PC-9 (cell line): ENCODE measurements at regions not wholly inside any gene's neighbourhood (a gene's known extent, or its start where the extent isn't known, plus 50 kb on each side); places are given as distances from the start of the nearest gene placed in this dataset.

Experiments used
- BruUV-seq: library from RNA; stranded (reverse); fragments of 400-500 nt; replicated peaks from 2 replicates; lab custom pipeline; 2021; lab: Mats Ljungman, UMichigan
- CTCF ChIA-PET: fragments of 300-600 bp; sonication (Branson Sonifier 250); formaldehyde crosslinking; loops from one replicate; lab custom pipeline; 2022; ENCODE audit warnings: antibody characterized with exemption; lab: Charles Lee
- POLR2A ChIA-PET: fragments of 300-600 bp; sonication (Branson Sonifier 250); formaldehyde crosslinking; loops from one replicate; lab custom pipeline; 2022; ENCODE audit warnings: antibody characterized with exemption; ENCODE audit not compliant: unreplicated experiment; lab: Charles Lee
- DNase-seq, 2 experiments: peaks; one replicate each; pipeline versions ENCODE4 v3.0.0 to v3.0.0-alpha.2; 2015 to 2022; ENCODE audit warnings: mixed read lengths in 1 of 2
- H2AFZ ChIP-seq: fragments of 200-600 bp; sonication (generic); 2 replicates; pipeline ENCODE4 v1.8.1; 2017; ENCODE audit warnings: antibody characterized with exemption
- H3F3A ChIP-seq: fragments of 200-600 bp; sonication (generic); 2 replicates; pipeline ENCODE4 v1.8.1; 2017; ENCODE audit warnings: antibody characterized with exemption, mild to moderate bottlenecking, low read depth; ENCODE audit not compliant: insufficient read depth
- H3K27ac ChIP-seq: fragments of 200-600 bp; sonication (generic); 2 replicates; pipeline ENCODE4 v1.6.1; 2016; ENCODE audit warnings: mixed run types
- H3K27me3 ChIP-seq: fragments of 200-600 bp; sonication (generic); 2 replicates; pipeline ENCODE4 v1.6.1; 2016; ENCODE audit warnings: low read depth, mixed run types; ENCODE audit not compliant: insufficient read depth
- H3K36me3 ChIP-seq: fragments of 200-600 bp; sonication (generic); 2 replicates; pipeline ENCODE4 v1.6.1; 2016; ENCODE audit warnings: low read depth, mixed run types
- H3K4me1 ChIP-seq: fragments of 200-600 bp; sonication (generic); replicated peaks from 2 replicates; pipeline ENCODE4 v1.6.1; 2016; ENCODE audit warnings: mixed run types; ENCODE audit not compliant: insufficient read depth
- H3K4me2 ChIP-seq: fragments of 200-600 bp; sonication (generic); 2 replicates; pipeline ENCODE4 v1.6.1; 2017; ENCODE audit warnings: mixed run types
- H3K4me3 ChIP-seq: fragments of 200-600 bp; sonication (generic); 2 replicates; pipeline ENCODE4 v1.6.1; 2016; ENCODE audit warnings: mixed run types
- H3K79me2 ChIP-seq: fragments of 200-600 bp; sonication (generic); 2 replicates; pipeline ENCODE4 v1.6.1; 2017; ENCODE audit warnings: low read depth, mixed run types
- H3K9me2 ChIP-seq: fragments of 200-600 bp; sonication (generic); 2 replicates; pipeline ENCODE4 v1.8.1; 2017; ENCODE audit warnings: mild to moderate bottlenecking; ENCODE audit not compliant: insufficient read depth
- H3K9me3 ChIP-seq: fragments of 200-600 bp; sonication (generic); 2 replicates; pipeline ENCODE4 v1.8.1; 2016; ENCODE audit warnings: low read depth; ENCODE audit not compliant: insufficient read depth
- H4K20me1 ChIP-seq: fragments of 200-600 bp; sonication (generic); 2 replicates; pipeline ENCODE4 v1.8.1; 2017; ENCODE audit not compliant: insufficient read depth
- EZH2 ChIP-seq: fragments of 200-600 bp; sonication (generic); IDR thresholded peaks from 2 replicates; pipeline ENCODE4 v1.8.0; 2017; ENCODE audit warnings: antibody characterized with exemption, low read depth
- intact Hi-C: fragments of 100-400 bp; cut with micrococcal nuclease; formaldehyde crosslinking; loops from one replicate; pipeline ENCODE4 v1.10.0; 2022; ENCODE audit not compliant: unreplicated experiment
- TF ChIP-seq, protein P1 (sequence below): fragments of 200-600 bp; sonication (generic); conservative IDR thresholded peaks from 2 replicates; pipeline ENCODE4 v1.6.1; 2017; ENCODE audit warnings: mixed run types, antibody characterized with exemption, mild to moderate bottlenecking, moderate library complexity

DNA sequence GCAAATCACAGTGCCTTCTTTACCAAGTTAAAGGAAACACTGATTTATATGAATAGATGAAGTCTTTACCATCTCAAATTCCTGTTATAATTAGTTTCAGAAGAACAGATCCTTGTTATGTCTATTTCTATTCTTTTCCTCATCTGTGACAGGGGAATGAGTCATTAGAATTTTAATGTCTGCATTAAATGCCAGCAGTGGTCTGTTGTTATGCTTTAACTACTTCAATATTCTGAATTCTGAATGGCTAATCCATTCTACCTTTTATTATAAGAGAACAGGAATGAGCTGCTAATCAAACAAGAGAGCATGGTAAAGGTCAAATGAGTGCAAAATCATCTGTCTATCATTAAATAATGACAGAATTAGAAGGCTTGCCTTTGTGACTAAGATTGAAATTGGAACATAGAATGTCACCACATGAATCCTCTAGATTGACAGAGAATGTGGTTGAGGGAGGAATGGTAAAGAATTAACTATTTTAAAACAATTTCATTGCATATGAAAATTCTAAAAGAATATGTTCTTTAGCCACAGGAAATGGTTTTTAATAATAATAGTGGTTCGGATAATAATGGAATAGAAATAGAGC is 935.5 kb downstream of the ADGRL3 start:
- no peaks in the 10 kb centered on the region for H3K4me1 ChIP-seq
- no peak overlapping the region for H3K4me3 ChIP-seq
- ChIA-PET POLR2A (no interaction called here), CTCF (no interaction called here)
- H3K27me3 ChIP-seq: no peaks in the 10 kb centered on the region
- no peak overlapping the region for H3K4me2 ChIP-seq
- H2AFZ ChIP-seq: no peak overlapping the region
- intact Hi-C loops: no loop called here
- no peak for TF ChIP-seq EZH2
- TF ChIP-seq, protein P1, sequence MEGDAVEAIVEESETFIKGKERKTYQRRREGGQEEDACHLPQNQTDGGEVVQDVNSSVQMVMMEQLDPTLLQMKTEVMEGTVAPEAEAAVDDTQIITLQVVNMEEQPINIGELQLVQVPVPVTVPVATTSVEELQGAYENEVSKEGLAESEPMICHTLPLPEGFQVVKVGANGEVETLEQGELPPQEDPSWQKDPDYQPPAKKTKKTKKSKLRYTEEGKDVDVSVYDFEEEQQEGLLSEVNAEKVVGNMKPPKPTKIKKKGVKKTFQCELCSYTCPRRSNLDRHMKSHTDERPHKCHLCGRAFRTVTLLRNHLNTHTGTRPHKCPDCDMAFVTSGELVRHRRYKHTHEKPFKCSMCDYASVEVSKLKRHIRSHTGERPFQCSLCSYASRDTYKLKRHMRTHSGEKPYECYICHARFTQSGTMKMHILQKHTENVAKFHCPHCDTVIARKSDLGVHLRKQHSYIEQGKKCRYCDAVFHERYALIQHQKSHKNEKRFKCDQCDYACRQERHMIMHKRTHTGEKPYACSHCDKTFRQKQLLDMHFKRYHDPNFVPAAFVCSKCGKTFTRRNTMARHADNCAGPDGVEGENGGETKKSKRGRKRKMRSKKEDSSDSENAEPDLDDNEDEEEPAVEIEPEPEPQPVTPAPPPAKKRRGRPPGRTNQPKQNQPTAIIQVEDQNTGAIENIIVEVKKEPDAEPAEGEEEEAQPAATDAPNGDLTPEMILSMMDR: no peak
- no peaks in the 10 kb centered on the region for H3K79me2 ChIP-seq
- H3K9me2 ChIP-seq: no peaks in the 10 kb centered on the region
- no peak for DNase-seq
- H3K36me3 ChIP-seq: no peaks in the 10 kb centered on the region
- H4K20me1 ChIP-seq: no peaks in the 10 kb centered on the region
- H3F3A ChIP-seq: no peaks in the 10 kb centered on the region
- H3K9me3 ChIP-seq: no peaks in the 10 kb centered on the region
- BruUV-seq: no TSS peak
- H3K27ac ChIP-seq: no peak overlapping the region

DNA sequence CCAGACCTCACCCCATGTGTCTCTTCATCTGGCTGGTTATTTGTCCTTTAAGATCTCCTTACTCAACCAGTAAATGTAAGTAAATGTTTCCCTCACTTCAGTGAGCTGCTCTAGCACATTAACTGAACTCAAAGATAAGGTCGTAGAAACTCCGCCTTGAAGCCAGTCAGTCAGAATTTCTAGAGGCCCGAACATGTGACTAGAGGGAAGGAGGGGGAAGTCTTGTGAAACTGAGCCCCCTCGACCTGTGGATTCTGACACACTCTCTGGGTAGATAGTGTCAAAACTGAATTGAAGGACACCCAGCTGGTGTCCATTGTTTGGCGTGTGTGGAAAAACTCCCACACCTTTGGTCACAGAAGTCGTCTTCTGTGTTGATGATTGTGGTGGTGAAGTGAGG is 933.9 kb downstream of the ADGRL3 start:
- no TSS peak for BruUV-seq
- Histone ChIP-seq H4K20me1 (no peaks in the 10 kb centered on the region), H3K4me2 (no peak overlapping the region), H3K79me2 (no peaks in the 10 kb centered on the region), H3F3A (no peaks in the 10 kb centered on the region), H3K9me2 (no peaks in the 10 kb centered on the region), H3K9me3 (no peaks in the 10 kb centered on the region), H2AFZ (no peak overlapping the region), H3K4me3 (no peak overlapping the region), H3K27me3 (no peaks in the 10 kb centered on the region), H3K27ac (no peak overlapping the region), H3K4me1 (no peaks in the 10 kb centered on the region), H3K36me3 (no peaks in the 10 kb centered on the region)
- no peak for DNase-seq
- intact Hi-C loops: no loop called here
- POLR2A ChIA-PET: no interaction called here
- TF ChIP-seq EZH2: no peak
- TF ChIP-seq, protein P1: no peak
- CTCF ChIA-PET: no interaction called here

DNA sequence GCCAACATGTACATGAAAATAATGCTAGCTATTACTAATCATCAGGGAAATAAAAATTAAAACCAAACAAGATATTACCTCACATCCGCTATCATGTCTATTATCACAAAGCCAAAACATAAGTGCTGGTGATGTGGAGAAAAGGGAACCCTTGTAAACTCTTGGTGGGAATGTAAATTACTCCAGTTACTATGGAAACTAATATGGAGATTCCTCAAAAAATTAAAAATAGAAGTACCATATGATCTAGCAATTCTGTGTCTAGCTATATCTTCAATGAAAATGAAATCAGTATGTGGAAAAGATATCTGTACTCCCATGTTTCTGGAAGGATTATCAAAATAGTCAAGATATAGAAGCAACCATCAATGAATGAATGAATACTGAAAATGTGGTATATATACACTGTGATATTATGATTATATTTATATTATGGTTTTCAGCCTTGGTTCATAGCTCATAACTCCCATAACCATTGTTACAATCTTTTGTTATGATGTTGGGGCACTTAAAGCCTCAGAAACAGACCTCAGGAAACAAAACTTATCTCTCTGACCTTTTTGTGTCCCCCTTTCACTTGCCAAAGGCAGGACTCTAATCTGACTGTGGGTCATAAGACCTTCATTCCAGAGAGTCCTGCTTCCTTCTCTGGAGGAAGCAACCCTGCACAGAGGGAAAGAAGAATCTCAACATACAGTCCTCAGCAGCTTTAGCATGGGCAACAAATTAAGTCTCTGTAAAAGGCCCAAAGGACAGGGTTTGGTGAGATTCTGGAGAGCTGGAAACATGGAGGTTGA is 933.2 kb downstream of the ADGRL3 start:
- BruUV-seq: no TSS peak
- H3K4me1 ChIP-seq: no peaks in the 10 kb centered on the region
- H3K36me3 ChIP-seq: no peaks in the 10 kb centered on the region
- H3K9me3 ChIP-seq: no peaks in the 10 kb centered on the region
- H3K79me2 ChIP-seq: no peaks in the 10 kb centered on the region
- no peak for DNase-seq
- no peaks in the 10 kb centered on the region for H3F3A ChIP-seq
- TF ChIP-seq EZH2: no peak
- TF ChIP-seq, protein P1: no peak
- H3K4me3 ChIP-seq: no peak overlapping the region
- H2AFZ ChIP-seq: no peak overlapping the region
- CTCF ChIA-PET: no interaction called here
- H3K9me2 ChIP-seq: no peaks in the 10 kb centered on the region
- no peaks in the 10 kb centered on the region for H3K27me3 ChIP-seq
- no peak overlapping the region for H3K4me2 ChIP-seq
- intact Hi-C loops: no loop called here
- POLR2A ChIA-PET: interaction anchor here (0.6 kb wide), 1 partner anchor 18 kb away, joined by 3 read pairs; no protein-coding TSS in a partner anchor
- no peaks in the 10 kb centered on the region for H4K20me1 ChIP-seq
- no peak overlapping the region for H3K27ac ChIP-seq
